ENCODE measurements at regions not wholly inside any gene's neighbourhood (a gene's known extent, or its start where the extent isn't known, plus 50 kb on each side); places are given as distances from the start of the nearest gene placed in this dataset.

- Histone ChIP-seq H3K4me2 (ENCODE audit: low read length) (no peak overlapping the region), H3K27ac (ENCODE audit: low read depth, low read length) (no peak overlapping the region), H3K36me3 (ENCODE audit: control insufficient read depth in 1 of 2, insufficient read depth in 2 of 2, low read length in 2 of 2) (no peaks in the 10 kb centered on the region), H3K4me1 (ENCODE audit: control insufficient read depth in 1 of 2, insufficient read depth in 2 of 2, low read length in 2 of 2) (peaks cover 0 to 5% of the 10 kb centered on the region in 2 experiments; a peak in 1 of 4 replicates), H3K4me3 (replicated peaks in 1 of 2; ENCODE audit: low read depth in 1 of 2, low read length in 2 of 2) (no peak overlapping the region), H2AFZ (ENCODE audit: low read depth, low read length, poor library complexity, severe bottlenecking) (no peak overlapping the region), H3K79me2 (ENCODE audit: insufficient read depth, low read length) (no peaks in the 10 kb centered on the region), H3K9me3 (ENCODE audit: control insufficient read depth in 1 of 2, insufficient read depth in 1 of 2, low read depth in 1 of 2, low read length in 2 of 2) (peaks cover 0 to 18% of the 10 kb centered on the region in 2 experiments; a peak in 2 of 4 replicates), H3K9me2 (ENCODE audit: insufficient read depth) (no peaks in the 10 kb centered on the region), H3K27me3 (ENCODE audit: insufficient read depth, low read length) (no peaks in the 10 kb centered on the region), H4K20me1 (ENCODE audit: insufficient read depth) (no peaks in the 10 kb centered on the region), H3K9ac (ENCODE audit: low read length) (no peak overlapping the region)
- intact Hi-C loops (cut with micrococcal nuclease): no loop called here
- ChIA-PET CTCF (no interaction called here), RAD21 (ENCODE audit: low non-redundant PET in 1 of 2, low total read pairs in 2 of 2, uncharacterized antibody in 2 of 2, unreplicated experiment in 2 of 2) (no interaction called here), POLR2A (no interaction called here)
- BruUV-seq (replicated peaks): no TSS peak
- DNase-seq (ENCODE audit: low read depth, low spot score): no peak
- ATAC-seq: no peak
- no peak for TF ChIP-seq POLR2A (IDR thresholded peaks at IDR 0.05; ENCODE audit: borderline replicate concordance, extremely low read depth, insufficient read depth, insufficient read length)
- no peak for TF ChIP-seq MAX (IDR thresholded peaks at IDR 0.05)
- no peak for TF ChIP-seq ZNF274 (IDR thresholded peaks at IDR 0.05; ENCODE audit: low read depth, low read length)
- no peak for TF ChIP-seq SRF (IDR thresholded peaks at IDR 0.05; ENCODE audit: low read depth)
- TF ChIP-seq CBX3 (IDR thresholded peaks at IDR 0.05; ENCODE audit: low read depth): no peak
- no peak for TF ChIP-seq EZH2phosphoT487 (IDR thresholded peaks at IDR 0.05; ENCODE audit: borderline replicate concordance)
- no peak for TF ChIP-seq FOSL1 (IDR thresholded peaks at IDR 0.05; ENCODE audit: low read depth)
- TF ChIP-seq YY1 (IDR thresholded peaks at IDR 0.05; ENCODE audit: extremely low read depth, insufficient replicate concordance, low read depth, low read length): no peak
- no peak for TF ChIP-seq REST (IDR thresholded peaks at IDR 0.05; ENCODE audit: low read depth)
- no peak for TF ChIP-seq RAD21 (IDR thresholded peaks at IDR 0.05; ENCODE audit: low read depth)
- no peak for TF ChIP-seq ZBTB33 (IDR thresholded peaks at IDR 0.05; ENCODE audit: extremely low read depth, insufficient replicate concordance, low read length)
- TF ChIP-seq ELF1 (IDR thresholded peaks at IDR 0.05; ENCODE audit: borderline replicate concordance, low read depth): no peak
- no peak for TF ChIP-seq ATF3 (IDR thresholded peaks at IDR 0.05)
- TF ChIP-seq SP1 (IDR thresholded peaks at IDR 0.05; ENCODE audit: low read depth): no peak
- no peak for TF ChIP-seq CTCF (IDR thresholded peaks at IDR 0.05 in 2 of 3, conservative IDR thresholded peaks at IDR 0.05 in 1 of 3; ENCODE audit: borderline replicate concordance in 1 of 3, insufficient read depth in 1 of 3, low read depth in 2 of 3, low read length in 2 of 3)
- TF ChIP-seq POLR2AphosphoS5 (IDR thresholded peaks at IDR 0.05; ENCODE audit: low read depth, low read length): no peak
- TF ChIP-seq JUND (IDR thresholded peaks at IDR 0.05): no peak
- no peak for TF ChIP-seq ZFX (IDR thresholded peaks at IDR 0.05)
- TF ChIP-seq TCF7L2 (IDR thresholded peaks at IDR 0.05; ENCODE audit: borderline replicate concordance, extremely low read depth, insufficient read depth, insufficient read length): no peak
These were observed 284.2 kb upstream of the NMUR2 start for GRCh38 chr5:152689250-152689711.
